Activated naive CD4-positive, alpha-beta T cell treated with anti-CD3 and anti-CD28 coated beads, Interleukin-2, amount 50 U/mL, for 72 hours (primary cell): ENCODE measurements at regions not wholly inside any gene's neighbourhood (a gene's known extent, or its start where the extent isn't known, plus 50 kb on each side); places are given as distances from the start of the nearest gene placed in this dataset.

ENCODE experiments used
- ATAC-seq, 2 donors: fragments of 150-1000 bp; cut with Tn5 transposase; 2 replicates each; pipeline ENCODE4 v1.10.0; 2021; ENCODE audit warnings: mild to moderate bottlenecking in 2 of 2, moderate library complexity in 2 of 2
- DNase-seq, 2 donors: peaks; one replicate each; pipeline ENCODE4 v3.0.0; 2021 to 2022; ENCODE audit warnings: low spot score in 2 of 2
- H3K27ac Mint-ChIP-seq, 2 donors: one replicate each; pipeline ENCODE4 v1.8.0; 2022; ENCODE audit warnings: mild to moderate bottlenecking in 2 of 2, mixed read lengths in 2 of 2
- H3K36me3 Mint-ChIP-seq, 2 donors: one replicate each; pipeline ENCODE4 v1.8.0; 2022; ENCODE audit warnings: mixed read lengths in 2 of 2
- H3K9me3 Mint-ChIP-seq, 2 donors: one replicate each; pipeline ENCODE4 v1.8.0; 2022; ENCODE audit warnings: mixed read lengths in 2 of 2

DNA sequence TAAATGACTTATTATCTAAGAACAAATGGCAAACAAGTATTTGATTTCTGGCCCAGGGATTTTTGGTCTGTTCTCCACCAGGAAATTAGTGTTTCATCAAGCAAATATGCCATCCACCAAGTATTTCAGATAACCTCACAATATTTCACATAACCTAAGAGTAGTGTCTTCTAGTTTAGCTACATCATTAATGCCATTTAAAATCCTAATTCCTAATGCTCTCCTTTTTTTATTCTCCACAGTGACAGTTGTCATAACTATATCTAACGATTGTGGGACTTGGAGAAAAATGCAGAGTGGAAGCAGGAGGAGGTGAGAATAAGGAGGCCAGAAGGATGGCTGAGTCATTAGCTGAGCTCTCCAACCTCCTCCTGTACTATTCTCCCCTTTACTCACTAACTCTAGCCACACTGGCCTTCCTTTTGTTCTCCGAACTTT lies 58.5 kb upstream of the CTLA4 start:
- H3K27ac Mint-ChIP-seq, result no peak overlapping the region
- ATAC-seq (no peak), DNase-seq (no peak)
- H3K36me3 Mint-ChIP-seq, result peaks cover 0 to 30% of the 10 kb centered on the region in 2 donors
- peaks cover 0 to 11% of the 10 kb centered on the region in 2 donors for H3K9me3 Mint-ChIP-seq

DNA sequence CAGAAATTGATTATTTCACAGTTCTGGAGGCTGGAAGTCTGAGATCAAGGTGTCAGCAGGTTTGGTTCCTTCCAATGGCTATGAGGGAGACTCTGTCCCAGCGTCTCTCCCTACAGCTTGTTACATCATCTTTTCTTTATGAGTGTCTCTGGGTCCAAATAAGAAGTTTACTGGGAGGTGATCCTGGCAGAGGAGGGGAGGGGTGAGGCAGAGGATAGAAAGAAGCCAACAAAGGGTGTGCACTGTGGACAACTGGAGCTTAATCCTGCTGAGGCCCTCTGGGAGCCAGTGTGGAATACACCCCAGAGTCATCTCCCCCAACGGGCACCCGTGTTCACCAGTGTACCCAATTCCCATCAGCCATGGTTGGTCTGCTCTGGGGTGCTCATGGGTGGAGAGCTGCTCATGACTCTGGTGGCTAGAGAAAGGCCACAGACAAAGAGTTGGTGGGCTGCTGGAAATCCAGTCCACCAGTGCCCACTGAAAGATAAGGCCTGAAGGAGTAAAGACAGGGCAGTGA lies 57.5 kb upstream of the CTLA4 start:
- DNase-seq (no peak), ATAC-seq (no peak)
- Mint-ChIP-seq H3K9me3 (peaks cover 0 to 5% of the 10 kb centered on the region in 2 donors), H3K27ac (peak overlapping the region in 1 of 2 donors; percentile 6), H3K36me3 (peaks cover 0 to 25% of the 10 kb centered on the region in 2 donors)

GRCh38 chr2:203811491-203812221 lies 55.9 kb upstream of the CTLA4 start:
- Mint-ChIP-seq H3K9me3 (peaks cover 0 to under 1% of the 10 kb centered on the region in 2 donors), H3K27ac (peak overlapping the region; percentile 91), H3K36me3 (peaks cover 0 to 13% of the 10 kb centered on the region in 2 donors)
- peak; percentile 88 to 95 for ATAC-seq
- DNase-seq, result peak; percentile 61 to 80

- H3K27ac Mint-ChIP-seq, result peak overlapping the region in 1 of 2 donors; percentile 91
Observed at GRCh38 chr2:203812294-203813221, 55.0 kb upstream of the CTLA4 start.

DNA sequence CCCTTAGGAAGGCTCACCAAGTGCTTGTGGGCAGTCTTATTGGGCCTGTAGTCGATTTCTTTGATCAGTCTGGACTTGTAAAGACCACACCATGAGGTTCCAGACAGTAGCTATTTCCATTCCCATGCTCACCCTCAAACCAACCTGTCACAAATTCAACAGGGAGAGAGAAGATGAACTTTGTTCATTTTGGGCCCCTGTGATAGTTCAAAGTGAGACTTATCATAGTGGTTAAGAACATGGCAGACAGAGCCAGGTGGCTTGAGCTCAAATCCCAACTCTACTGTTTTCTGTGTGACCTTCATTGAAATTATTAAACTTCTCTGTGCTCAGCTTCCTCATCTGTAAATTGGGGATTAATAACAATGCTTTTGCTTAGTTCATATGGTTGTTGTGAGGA lies 53.9 kb upstream of the CTLA4 start:
- Mint-ChIP-seq H3K27ac (peak overlapping the region in 1 of 2 donors; percentile 91), H3K36me3 (peaks cover 0 to 8% of the 10 kb centered on the region in 2 donors), H3K9me3 (no peaks in the 10 kb centered on the region)
- no peak for ATAC-seq
- DNase-seq, result no peak

More at GRCh38 chr2:203812294-203813221, 55.0 kb upstream of the CTLA4 start:
- Mint-ChIP-seq H3K9me3 (no peaks in the 10 kb centered on the region), H3K36me3 (peaks cover 0 to 8% of the 10 kb centered on the region in 2 donors)
- ATAC-seq, result no peak
- DNase-seq, result no peak

DNA sequence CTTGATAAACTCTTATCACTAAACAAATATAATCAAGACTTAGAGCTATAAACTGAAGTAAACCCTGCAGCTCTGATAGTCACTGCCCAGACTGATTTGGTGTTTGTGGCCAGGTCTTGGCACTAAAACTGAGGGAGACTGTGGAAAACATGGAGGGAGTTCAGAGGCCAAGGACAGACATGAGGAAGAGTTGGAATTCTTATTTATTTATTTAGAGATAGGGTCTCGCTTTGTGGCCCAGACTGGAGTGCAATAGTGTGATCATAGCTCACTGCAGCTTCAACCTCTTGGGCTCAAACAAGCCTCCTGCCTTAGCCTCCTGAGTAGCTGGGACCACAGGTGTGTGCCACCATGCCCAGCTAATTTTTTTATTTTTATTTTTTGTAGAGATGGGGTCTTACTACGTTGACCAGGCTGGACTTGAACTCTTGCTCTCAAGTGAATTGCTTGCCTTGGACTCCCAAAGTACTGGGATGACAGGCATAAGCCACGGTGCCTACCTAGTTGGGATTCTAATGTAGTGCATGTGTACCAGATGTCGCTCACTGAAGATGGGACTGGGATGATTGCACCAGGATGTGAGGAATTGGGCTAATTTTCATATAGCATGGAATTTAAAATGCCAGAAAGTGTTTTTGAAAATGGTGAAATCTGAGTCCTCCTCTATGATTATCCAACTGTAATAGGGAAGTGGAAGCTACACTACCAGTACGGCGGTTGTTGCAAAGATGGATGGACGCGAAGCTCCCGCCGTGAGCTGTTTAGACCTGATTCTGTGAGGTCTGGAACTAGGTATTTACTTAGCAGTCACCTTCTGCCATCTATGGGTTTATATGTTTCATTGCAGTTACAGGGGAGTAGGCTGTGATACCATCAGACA lies 52.7 kb upstream of the CTLA4 start:
- peak in 1 of 2 donors; percentile 38 for DNase-seq
- Mint-ChIP-seq H3K27ac (peak overlapping the region; percentile 26 to 46), H3K36me3 (peaks cover 0 to 8% of the 10 kb centered on the region in 2 donors), H3K9me3 (no peaks in the 10 kb centered on the region)
- peak; percentile 61 to 72 for ATAC-seq

- DNase-seq (no peak), ATAC-seq (no peak)
- H3K9me3 Mint-ChIP-seq, result no peaks in the 10 kb centered on the region
- H3K27ac Mint-ChIP-seq, result peak overlapping the region in 1 of 2 donors; percentile 46
- H3K36me3 Mint-ChIP-seq, result peaks cover 0 to 8% of the 10 kb centered on the region in 2 donors
Observed at GRCh38 chr2:203815541-203815898, 52.1 kb upstream of the CTLA4 start.

- no peak overlapping the region for H3K27ac Mint-ChIP-seq
- DNase-seq, result no peak
- no peak for ATAC-seq
- H3K9me3 Mint-ChIP-seq, result no peaks in the 10 kb centered on the region
- peaks cover 0 to 8% of the 10 kb centered on the region in 2 donors for H3K36me3 Mint-ChIP-seq
Observed at GRCh38 chr2:203817147-203817546, 50.4 kb upstream of the CTLA4 start.
